Tibial nerve (tissue), 4 donors: ENCODE measurements at regions not wholly inside any gene's neighbourhood (a gene's known extent, or its start where the extent isn't known, plus 50 kb on each side); places are given as distances from the start of the nearest gene placed in this dataset.

Source experiments
- DNase-seq, 2 donors: peaks; one replicate each; pipeline ENCODE4 v3.0.0-alpha.2; 2019; ENCODE audit warnings: low spot score in 2 of 2
- H3K27ac ChIP-seq, 4 donors: fragments of 200-600 bp; sonication (generic) in 3 of 4; one replicate each; pipeline ENCODE4 v1.5.1; 2017 to 2019; ENCODE audit warnings: mild to moderate bottlenecking in 1 of 4
- H3K27me3 ChIP-seq, 2 donors: fragments of 200-600 bp; sonication (generic) in 1 of 2; one replicate each; pipeline versions ENCODE4 v1.5.1 to v1.6.0; 2017 to 2019
- H3K36me3 ChIP-seq, 3 donors: fragments of 200-600 bp; sonication (generic); one replicate each; pipeline ENCODE4 v1.5.1; 2018 to 2019
- H3K4me1 ChIP-seq, 4 donors: fragments of 200-600 bp; sonication (generic) in 3 of 4; one replicate each; pipeline ENCODE4 v1.5.1; 2017 to 2019
- H3K4me3 ChIP-seq, 4 donors: fragments of 200-600 bp; sonication (generic) in 3 of 4; one replicate each; pipeline ENCODE4 v1.5.1; 2017 to 2019; ENCODE audit warnings: mild to moderate bottlenecking in 1 of 4, moderate library complexity in 1 of 4
- H3K9me3 ChIP-seq, 4 donors: fragments of 200-600 bp; sonication (generic) in 3 of 4; one replicate each; pipeline ENCODE4 v1.5.1; 2017 to 2019
- EP300 ChIP-seq, 2 donors: sonication (generic); formaldehyde crosslinking; IDR thresholded peaks; one replicate each; pipeline ENCODE4 v1.6.1; 2017; ENCODE audit warnings: antibody characterized with exemption in 2 of 2, mild to moderate bottlenecking in 1 of 2
- POLR2A ChIP-seq, 2 donors: fragments of 450-650 bp; IDR thresholded peaks; one replicate each; pipeline ENCODE4 v1.6.1; 2017; ENCODE audit warnings: antibody characterized with exemption in 2 of 2, mild to moderate bottlenecking in 2 of 2, moderate library complexity in 2 of 2
- WGBS, 2 donors: methylation state at CpG; one replicate each; pipeline ENCODE4 v1.1.5; 2018; 5-methylcytosine and 5-hydroxymethylcytosine counted together
- TF ChIP-seq, protein P1 (sequence below), 5 experiments: fragments of 200-600 bp in 3 of 5; fragments of 450-650 bp in 2 of 5; sonication (generic) in 3 of 5; IDR thresholded peaks; one replicate each; pipeline ENCODE4 v1.5.1; 2016 to 2019; ENCODE audit warnings: antibody characterized with exemption in 5 of 5, mild to moderate bottlenecking in 3 of 5, moderate library complexity in 2 of 5

DNA sequence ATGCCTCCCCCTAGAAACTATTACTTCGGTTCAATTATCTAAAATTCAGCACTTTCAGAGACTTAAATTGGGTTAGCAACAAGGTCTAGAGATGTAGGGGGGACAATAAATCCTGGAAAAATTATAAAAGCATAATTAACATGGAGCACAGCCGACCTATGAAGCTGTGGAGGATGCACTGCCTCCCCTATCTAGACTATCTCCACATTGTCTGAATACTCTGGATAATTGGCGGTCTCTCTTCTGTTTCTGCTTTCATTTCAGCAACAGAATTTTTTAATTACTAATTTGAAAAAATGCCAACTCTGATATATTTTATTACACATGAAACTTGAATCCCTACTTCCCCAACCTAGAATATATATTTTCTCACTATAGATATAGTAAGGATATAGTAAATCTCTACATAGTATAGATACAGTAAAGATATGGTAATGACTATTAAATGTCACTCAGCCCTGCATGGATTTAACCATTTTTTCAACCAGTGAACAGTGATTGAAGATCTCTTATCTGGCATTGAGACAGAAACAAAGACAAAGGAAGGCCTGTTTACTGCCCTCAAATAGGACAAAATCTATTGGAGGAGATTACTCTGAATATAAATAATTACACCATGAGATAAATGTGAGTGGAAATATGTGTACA is 157.6 kb downstream of the BLID start:
- Histone ChIP-seq H3K36me3 (no peaks in the 10 kb centered on the region), H3K27ac (no peak overlapping the region), H3K4me1 (peaks cover 0 to 11% (median 0%) of the 10 kb centered on the region in 4 donors), H3K4me3 (no peak overlapping the region), H3K9me3 (no peaks in the 10 kb centered on the region), H3K27me3 (no peaks in the 10 kb centered on the region)
- no peak for TF ChIP-seq POLR2A (IDR thresholded peaks at IDR 0.05)
- TF ChIP-seq EP300 (IDR thresholded peaks at IDR 0.05): no peak
- TF ChIP-seq, protein P1, sequence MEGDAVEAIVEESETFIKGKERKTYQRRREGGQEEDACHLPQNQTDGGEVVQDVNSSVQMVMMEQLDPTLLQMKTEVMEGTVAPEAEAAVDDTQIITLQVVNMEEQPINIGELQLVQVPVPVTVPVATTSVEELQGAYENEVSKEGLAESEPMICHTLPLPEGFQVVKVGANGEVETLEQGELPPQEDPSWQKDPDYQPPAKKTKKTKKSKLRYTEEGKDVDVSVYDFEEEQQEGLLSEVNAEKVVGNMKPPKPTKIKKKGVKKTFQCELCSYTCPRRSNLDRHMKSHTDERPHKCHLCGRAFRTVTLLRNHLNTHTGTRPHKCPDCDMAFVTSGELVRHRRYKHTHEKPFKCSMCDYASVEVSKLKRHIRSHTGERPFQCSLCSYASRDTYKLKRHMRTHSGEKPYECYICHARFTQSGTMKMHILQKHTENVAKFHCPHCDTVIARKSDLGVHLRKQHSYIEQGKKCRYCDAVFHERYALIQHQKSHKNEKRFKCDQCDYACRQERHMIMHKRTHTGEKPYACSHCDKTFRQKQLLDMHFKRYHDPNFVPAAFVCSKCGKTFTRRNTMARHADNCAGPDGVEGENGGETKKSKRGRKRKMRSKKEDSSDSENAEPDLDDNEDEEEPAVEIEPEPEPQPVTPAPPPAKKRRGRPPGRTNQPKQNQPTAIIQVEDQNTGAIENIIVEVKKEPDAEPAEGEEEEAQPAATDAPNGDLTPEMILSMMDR (IDR thresholded peaks at IDR 0.05): no peak
- DNase-seq: no peak
- 69 to 70% methylated on average over 3 of the region's 3 CpGs for WGBS, 2 donors

GRCh38 chr11:121953122-121953521 is 162.9 kb downstream of the BLID start:
- Histone ChIP-seq H3K9me3 (no peaks in the 10 kb centered on the region), H3K27me3 (no peaks in the 10 kb centered on the region), H3K4me3 (no peak overlapping the region), H3K36me3 (no peaks in the 10 kb centered on the region), H3K27ac (no peak overlapping the region), H3K4me1 (no peaks in the 10 kb centered on the region)
- 71 to 73% methylated on average over 2 of the region's 2 CpGs for WGBS, 2 donors
- DNase-seq: no peak
- TF ChIP-seq, protein P1 (IDR thresholded peaks at IDR 0.05): no peak
- no peak for TF ChIP-seq EP300 (IDR thresholded peaks at IDR 0.05)
- TF ChIP-seq POLR2A (IDR thresholded peaks at IDR 0.05): no peak

GRCh38 chr11:121950160-121950559 is 165.9 kb downstream of the BLID start:
- DNase-seq: no peak
- 54 to 60% methylated on average over 3 of the region's 3 CpGs for WGBS, 2 donors
- no peaks in the 10 kb centered on the region for H3K27me3 ChIP-seq
- H3K4me3 ChIP-seq: no peak overlapping the region
- no peaks in the 10 kb centered on the region for H3K36me3 ChIP-seq
- H3K4me1 ChIP-seq: no peaks in the 10 kb centered on the region
- peak in 1 of 2 donors; percentile 15 for TF ChIP-seq EP300 (IDR thresholded peaks at IDR 0.05)
- TF ChIP-seq POLR2A (IDR thresholded peaks at IDR 0.05): no peak
- TF ChIP-seq, protein P1 (IDR thresholded peaks at IDR 0.05): no peak
- no peak overlapping the region for H3K27ac ChIP-seq
- H3K9me3 ChIP-seq: no peaks in the 10 kb centered on the region

- H3K4me1 ChIP-seq: no peaks in the 10 kb centered on the region
- no peaks in the 10 kb centered on the region for H3K9me3 ChIP-seq
- DNase-seq: no peak
- no peak overlapping the region for H3K27ac ChIP-seq
- 86 to 87% methylated on average over 3 of the region's 3 CpGs for WGBS, 2 donors
- H3K27me3 ChIP-seq: no peaks in the 10 kb centered on the region
- no peaks in the 10 kb centered on the region for H3K36me3 ChIP-seq
- H3K4me3 ChIP-seq: no peak overlapping the region
- TF ChIP-seq POLR2A (IDR thresholded peaks at IDR 0.05): no peak
- TF ChIP-seq, protein P1 (IDR thresholded peaks at IDR 0.05): no peak
- TF ChIP-seq EP300 (IDR thresholded peaks at IDR 0.05): no peak
These were observed 169.5 kb downstream of the BLID start for GRCh38 chr11:121946514-121946913.

DNA sequence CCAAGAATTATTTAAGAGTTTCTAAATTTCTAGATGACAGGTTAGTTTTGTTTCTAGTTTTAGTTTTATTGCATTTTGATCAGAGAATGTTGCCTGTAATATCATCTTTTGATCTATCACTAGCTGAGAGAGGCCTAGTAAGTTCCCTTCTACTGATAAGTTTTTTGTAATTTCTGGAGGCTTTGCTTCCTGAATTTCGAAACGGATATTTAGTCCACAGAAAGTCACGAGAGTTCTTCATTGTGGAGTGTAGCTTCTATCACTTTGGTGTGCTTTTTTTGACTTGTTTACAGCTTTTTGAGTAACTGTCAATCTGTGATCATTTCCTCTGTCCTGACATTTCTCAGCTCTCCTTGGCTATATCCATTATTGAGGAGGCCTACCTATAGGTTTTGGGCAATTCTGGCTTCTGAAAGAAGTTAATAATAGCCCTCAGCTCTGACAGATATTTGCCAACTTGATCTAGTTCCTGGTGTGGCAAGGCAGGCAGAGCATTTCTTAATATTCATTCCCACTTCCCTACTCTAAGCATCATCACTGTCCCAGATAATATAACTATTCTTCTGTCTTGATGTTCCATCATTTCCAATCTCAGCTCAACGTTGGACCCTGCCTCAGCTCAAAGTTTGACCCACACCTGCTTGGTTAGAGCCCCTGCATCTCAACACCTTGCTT is 171.3 kb downstream of the BLID start:
- Histone ChIP-seq H3K9me3 (no peaks in the 10 kb centered on the region), H3K36me3 (no peaks in the 10 kb centered on the region), H3K4me1 (no peaks in the 10 kb centered on the region), H3K27me3 (no peaks in the 10 kb centered on the region), H3K27ac (no peak overlapping the region), H3K4me3 (no peak overlapping the region)
- no peak for DNase-seq
- TF ChIP-seq, protein P1 (IDR thresholded peaks at IDR 0.05): no peak
- peak in 1 of 2 donors; percentile 27 for TF ChIP-seq EP300 (IDR thresholded peaks at IDR 0.05)
- WGBS, 2 donors: 18 to 37% methylated on average over 4 of the region's 4 CpGs
